T47D (cell line): ENCODE measurements at regions not wholly inside any gene's neighbourhood (a gene's known extent, or its start where the extent isn't known, plus 50 kb on each side); places are given as distances from the start of the nearest gene placed in this dataset.

ENCODE experiments used
- DNase-seq, 2 experiments: peaks; one replicate each; pipeline versions ENCODE4 v3.0.0 to v3.0.0-alpha.2; 2011 to 2012; ENCODE audit warnings: low read depth in 1 of 2, low spot score in 1 of 2
- JUND ChIP-seq: IDR thresholded peaks from 2 replicates; pipeline ENCODE4 v1.6.1; 2012; ENCODE audit warnings: low read depth
- in situ Hi-C: cut with HindIII; loops from 2 replicates; pipeline ENCODE4 v1.10.0; 2016; ENCODE audit warnings: low sequenced_read_pairs, low pct_unique_long_range_greater_than_20kb

DNA sequence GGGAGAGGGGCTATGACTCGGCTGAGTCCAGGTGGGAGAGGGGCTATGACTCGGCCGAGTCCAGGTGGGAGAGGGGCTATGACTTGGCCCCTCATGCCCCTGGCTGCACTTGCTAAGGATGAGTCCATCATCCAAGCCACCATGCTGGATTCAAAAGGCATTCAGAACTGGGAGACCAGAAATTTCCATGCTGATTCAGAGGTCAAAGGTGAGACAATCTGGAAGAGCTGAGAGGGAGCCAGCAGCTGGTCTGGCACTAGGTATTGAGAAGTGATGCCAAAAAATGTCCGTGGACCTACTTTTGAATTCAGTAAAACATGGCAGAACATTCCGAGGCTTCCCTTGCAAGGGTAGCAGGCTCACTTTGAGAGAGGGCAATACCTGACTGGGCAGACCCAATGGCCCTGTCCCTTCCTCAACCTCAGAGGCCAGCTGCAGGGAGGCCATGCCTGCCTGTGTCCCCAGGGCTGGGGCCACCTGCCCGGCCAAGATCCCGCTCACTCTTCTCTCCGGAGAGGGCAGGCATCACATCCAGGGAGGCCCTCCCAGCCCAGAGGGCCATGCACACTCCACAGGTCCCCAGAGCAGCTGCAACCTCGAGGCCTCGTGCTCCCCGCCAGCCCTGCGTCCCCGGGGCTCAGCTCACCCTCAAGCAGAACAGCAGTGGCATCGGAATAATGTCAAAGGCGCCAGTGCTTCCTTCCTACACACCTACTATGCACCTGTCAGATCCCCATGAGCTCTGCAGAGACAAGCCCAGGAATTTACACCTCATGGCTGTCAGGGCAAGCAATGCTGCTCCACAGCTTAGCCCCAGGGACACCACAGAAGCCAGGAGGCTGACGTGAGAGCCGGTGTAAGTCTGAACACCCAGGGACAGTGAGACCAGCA is 80.2 kb upstream of the GPC1 start:
- no peak for DNase-seq
- no peak for TF ChIP-seq JUND
- in situ Hi-C loops: no loop called here

DNA sequence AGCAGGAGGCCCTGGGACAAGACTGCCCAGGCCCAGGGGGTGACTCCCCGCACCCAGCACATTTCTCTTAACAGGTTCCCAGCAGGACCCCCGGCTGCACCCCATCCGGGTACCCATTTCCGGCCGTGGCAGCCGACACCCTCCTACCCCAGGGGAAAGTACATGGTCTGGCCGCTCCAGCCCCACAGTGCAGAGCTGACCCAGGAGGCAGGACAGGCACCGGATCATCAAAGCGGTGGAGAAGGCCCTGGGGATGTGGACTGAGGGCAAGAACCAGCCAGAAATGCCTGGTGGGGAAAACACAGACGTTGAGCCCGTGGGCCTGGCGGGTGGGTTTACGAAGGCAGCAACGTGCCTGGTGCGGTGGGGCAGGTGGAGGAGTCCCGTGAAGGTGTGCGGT is 79.5 kb upstream of the GPC1 start:
- in situ Hi-C loops: no loop called here
- DNase-seq: no peak
- no peak for TF ChIP-seq JUND

DNA sequence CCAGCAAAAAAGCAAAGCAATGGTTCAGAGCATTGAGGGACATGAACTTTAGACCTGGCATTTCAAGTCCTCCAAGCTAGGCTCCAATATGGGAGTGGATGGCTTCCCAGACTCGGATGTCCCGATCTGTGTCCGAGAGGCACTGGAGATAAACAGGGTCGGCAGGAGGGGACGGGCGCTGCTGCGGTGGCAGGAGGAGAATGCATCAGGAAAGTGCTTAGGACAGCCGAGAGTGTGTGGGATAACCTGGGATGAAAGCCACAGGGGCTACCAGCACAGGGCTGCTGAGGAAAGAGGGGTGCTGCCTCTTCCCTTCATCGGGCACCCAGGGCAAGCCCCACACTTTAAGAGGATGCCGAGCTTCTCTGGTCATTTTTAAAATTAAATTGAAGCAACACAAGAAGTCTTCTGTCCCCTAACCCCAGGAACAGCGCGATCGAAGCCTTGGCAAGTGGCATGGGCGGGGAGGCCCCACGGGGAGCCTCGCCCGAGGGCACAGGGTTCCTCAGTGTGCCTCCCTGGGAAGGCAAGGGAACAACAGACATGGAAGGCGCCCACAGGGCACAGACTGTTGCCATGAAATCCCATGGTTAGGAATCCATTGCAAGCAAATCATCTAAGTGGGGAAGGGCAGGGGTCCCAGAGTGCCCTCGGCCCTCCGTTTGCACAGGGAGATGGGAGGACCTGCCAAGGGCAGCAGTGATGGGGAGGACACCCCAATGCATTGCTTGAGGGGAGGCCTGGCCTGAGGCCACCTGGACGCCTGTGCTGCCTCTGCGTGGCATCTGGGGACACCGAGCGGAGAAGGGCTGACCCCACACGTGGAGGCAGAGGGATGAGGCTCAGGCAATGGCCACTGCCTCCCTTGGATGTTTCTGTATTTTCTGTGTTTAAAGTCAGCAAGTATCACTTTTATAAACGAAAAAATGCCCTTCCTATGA is 78.5 kb upstream of the GPC1 start:
- no peak for DNase-seq
- in situ Hi-C loops: no loop called here
- no peak for TF ChIP-seq JUND

DNA sequence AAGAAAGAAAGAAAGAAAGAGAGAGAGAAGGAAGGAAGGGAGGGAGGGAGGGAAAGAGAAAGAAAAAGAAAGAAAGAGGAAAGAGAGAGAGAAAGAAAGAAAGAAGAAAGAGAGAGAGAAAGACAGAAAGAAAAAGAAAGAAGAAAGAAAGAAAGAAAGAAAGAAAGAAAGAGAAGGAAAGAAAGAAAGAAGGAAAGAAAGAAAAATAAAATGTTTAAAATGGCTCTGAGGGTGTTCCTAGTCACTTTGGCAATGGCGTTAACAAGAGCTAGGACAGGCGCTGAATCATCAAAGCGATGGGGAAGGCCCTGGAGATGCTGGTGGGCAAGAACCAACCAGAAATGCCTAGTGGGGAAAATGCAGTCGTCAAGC is 77.8 kb upstream of the GPC1 start:
- DNase-seq: no peak
- TF ChIP-seq JUND: no peak
- in situ Hi-C loops: no loop called here

DNA sequence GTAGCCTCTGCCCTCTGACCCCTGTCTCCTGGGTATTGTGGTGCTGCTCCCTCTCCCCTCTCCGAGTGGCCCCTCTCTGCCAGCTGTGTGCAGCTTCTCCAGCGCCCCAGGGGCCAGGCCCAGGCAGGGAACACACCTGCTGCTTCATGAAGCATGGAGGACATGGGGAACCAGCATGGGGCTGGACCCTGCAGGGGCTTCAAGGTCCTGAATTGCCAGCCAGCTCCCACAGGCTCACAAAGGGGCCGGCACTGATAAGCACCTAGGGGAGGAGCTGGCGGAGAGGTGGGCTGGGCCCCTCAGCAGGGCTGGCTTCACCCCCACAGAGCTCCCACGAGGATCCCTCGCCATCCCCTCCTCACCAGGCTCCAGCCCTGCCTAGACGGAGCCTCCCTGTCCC is 77.4 kb upstream of the GPC1 start:
- no peak for TF ChIP-seq JUND
- DNase-seq: no peak
- in situ Hi-C loops: no loop called here

DNA sequence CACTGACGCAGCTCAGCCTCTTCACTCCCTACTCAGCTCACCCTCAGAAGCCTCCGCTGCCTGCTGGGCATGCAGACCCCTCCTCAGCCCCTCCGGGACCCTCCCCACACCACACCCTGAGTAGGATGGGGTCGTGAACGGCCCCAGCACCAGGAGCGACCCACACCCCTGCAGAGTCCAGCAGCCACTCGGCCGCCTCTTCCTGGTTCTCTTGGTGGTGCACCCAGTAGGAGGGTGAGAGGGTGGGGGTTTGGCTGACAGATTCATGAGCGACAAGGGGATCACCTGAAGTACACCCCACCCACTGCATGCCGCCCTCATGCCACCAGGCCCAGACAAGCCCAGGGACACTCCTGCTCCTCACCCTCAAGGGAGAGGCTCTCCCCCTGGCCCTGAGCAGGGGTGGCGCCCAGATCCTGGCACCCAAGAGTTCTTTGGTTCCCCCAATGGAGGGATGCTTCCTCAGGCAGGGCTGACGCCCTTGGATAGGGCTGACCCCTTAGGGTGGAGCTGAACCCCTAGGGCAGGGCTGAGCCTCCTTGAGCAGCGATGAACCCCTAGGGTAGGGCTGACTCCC is 76.6 kb upstream of the GPC1 start:
- no peak for TF ChIP-seq JUND
- in situ Hi-C loops: no loop called here
- DNase-seq: no peak

DNA sequence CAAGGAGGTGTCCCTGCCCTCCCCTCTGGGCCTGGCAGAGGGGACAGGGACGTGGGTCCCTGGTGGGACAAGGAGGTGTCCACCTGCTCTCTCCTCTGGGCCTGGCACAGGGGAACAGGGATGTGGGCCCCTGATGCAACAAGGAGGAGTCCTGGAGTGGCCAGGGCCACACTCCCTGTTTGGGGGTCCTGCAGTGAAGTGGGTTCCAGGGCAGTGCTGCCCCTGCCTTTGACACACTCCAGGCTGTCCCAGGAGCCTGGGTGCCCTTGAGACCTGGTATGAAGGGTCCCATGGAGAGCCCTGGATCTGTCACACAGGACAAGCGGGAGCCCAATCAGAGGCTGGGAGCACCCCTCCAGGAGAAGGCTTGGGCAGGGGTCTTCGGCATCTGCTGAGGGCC is 75.8 kb upstream of the GPC1 start:
- TF ChIP-seq JUND: no peak
- DNase-seq: no peak
- in situ Hi-C loops: no loop called here

DNA sequence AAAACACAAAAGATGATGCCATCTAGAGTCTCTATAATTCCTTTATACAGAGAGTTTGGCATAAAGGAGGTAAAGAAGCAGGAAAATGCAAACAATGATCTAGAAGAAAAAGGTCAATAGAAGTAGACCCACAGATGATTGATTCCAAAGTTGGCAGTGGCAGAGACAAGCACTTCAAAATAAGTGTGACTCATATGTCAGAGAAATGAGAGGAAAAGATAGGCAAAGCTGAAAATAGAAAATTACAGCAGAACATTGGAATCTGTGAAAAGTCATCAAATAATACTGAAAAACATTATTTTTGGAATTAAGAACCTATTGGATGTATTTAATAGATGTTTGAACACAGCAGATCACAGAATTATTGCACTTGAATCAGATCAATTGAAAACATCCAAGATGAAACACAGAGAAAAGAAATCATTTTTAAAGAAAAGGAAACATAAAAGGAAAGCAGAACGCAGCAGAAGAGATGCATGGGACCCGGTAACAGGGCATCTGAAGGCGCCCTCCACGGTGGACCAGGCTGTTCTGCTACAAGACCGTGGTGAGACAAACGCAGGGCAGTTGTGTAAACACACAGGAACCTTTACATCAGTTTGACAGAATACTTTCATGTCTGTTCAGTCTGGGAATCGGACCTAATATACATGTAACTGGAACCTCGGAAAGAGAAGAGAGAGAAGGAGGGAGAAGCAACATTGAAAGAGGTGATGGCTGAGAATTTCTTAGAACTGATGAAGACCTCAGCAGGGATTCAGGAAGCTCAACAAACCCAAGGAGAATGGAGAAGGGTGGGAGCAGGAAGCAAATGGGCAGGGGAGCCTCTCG is 74.6 kb upstream of the GPC1 start:
- no peak for DNase-seq
- TF ChIP-seq JUND: no peak
- in situ Hi-C loops: no loop called here

DNA sequence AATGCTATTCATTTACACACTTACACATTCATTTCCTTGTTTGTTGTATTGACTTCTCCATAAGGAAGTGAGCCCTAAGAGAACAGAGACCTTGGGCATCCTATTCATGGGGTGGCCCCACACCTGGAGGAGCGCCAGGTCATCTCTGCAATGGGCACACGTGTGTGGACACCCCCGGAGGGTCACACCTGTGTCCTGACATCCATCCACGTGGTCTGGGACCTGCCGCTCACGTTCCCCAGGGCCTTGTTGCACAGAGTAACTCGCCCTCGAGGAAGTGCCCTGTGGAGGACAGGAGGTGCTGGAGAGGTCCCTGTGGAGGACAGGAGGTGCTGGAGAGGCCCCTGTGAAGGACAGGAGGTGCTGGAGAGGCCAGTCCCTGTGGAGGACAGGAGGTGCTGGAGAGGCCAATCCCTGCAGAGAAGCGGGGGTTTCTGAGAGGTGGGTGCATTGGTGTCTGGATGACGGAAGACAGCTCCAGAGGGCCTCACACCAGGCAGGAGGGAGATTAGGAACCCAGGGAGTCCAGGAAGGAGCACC is 73.2 kb upstream of the GPC1 start:
- in situ Hi-C loops: no loop called here
- DNase-seq: no peak
- no peak for TF ChIP-seq JUND

DNA sequence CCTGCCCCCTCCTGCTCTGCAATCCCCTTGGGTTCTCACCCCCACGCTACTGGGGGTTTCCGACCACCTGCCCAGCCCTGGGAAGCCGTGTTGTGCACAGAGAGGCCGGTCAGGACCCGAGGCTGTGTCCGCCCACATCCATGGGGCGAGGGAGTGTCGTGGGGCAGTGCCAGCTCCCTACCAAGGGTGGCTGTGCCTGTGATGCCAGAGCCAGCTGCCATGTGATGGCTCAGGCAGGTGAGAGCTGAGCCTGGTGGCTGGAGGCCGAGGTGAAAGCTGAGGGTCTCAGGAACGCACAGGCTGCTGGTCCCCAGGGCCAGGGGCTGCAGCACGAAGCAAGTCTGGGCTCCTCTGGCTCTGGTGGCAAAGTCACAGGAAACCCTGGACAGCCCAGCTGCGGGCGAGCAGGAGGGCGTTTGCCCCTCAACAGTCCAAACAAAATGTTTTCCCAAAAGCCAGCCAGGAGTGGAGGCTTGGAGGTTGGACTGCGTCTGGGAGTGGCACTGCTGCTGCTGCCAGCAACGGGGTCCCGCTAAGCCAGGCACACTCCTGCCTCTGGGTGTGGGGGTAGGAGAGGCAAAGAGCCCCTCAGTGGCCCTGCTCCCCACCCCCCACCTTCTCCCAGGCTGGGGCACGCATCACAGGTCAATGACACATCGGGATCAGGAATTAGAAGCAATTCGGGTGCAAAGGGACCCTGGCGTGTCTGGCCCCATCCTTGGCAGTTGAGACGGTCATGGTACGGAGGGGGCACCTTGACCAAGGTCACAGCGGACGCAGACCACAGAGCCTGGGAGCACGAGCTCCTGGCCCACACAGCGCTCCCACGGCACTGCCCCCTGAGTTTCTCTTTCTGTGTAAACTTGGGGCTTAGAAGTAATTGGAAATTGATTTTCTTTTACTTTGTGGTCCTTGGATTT is 72.4 kb upstream of the GPC1 start:
- DNase-seq: no peak
- TF ChIP-seq JUND: no peak
- in situ Hi-C loops: no loop called here
